ENCODE measurements at regions not wholly inside any gene's neighbourhood (a gene's known extent, or its start where the extent isn't known, plus 50 kb on each side); places are given as distances from the start of the nearest gene placed in this dataset.
"Not testable (repeated sequence)": the region's sequence is repeated elsewhere in the genome, so short reads cannot be mapped to it uniquely, and the experiment has no call there.

DNA sequence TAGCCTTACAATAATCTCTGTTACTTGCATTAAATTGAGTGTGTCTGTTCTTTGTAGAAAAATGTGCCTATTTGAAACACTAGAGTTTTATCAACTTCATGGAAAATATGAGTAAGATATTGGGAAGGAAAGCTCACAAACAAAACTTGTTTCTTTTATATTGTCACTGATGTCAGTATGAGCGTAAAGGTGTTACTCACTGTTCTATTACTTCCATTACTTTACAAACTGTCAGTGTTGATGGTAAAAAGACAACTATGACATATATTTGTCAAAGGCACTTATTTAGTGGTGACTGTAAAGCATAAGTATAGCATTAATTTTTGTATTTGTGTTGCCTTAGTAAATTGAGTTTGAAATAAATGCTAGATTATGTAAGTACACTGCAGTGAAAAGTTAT is 193.7 kb upstream of the FLRT2 start:
- no peak for DNase-seq

DNA sequence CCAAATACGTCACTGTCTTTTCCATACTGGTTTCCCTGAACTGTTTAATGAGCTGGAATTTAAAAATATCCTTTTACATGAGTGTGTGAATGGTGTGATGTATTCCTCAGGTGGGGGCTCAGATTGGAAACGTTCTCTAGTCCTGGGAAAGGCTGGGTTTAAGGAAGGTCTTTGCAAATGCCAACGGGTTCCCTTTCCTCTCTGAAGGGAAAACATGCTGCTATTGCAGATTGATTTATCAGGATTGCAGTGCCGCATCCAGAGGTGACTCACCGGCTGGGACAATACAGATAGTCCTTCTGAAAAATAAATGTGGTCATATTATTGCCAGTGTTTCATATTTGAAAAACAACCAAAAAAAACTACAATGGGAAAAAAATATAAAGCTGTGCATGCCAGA is 193.1 kb upstream of the FLRT2 start:
- DNase-seq, result no peak

DNA sequence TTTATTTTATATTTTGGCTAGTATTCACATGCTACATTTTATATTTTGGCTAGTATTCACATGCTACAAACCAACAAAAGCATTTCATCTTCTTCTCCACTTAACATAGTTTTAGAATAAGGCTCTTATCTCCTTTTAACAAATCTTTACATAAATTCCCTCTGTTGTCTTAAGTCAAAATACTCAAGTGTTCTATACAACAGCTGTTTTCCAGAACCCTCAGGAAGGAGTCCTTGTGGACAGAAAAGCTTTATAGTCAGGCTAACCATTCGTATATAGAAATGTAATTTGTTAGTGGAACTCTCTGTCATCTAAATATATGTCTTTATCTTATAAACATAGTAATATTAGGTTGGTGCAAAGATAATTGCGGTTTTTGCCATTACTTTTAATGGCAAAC is 191.0 kb upstream of the FLRT2 start:
- DNase-seq, result no peak

DNA sequence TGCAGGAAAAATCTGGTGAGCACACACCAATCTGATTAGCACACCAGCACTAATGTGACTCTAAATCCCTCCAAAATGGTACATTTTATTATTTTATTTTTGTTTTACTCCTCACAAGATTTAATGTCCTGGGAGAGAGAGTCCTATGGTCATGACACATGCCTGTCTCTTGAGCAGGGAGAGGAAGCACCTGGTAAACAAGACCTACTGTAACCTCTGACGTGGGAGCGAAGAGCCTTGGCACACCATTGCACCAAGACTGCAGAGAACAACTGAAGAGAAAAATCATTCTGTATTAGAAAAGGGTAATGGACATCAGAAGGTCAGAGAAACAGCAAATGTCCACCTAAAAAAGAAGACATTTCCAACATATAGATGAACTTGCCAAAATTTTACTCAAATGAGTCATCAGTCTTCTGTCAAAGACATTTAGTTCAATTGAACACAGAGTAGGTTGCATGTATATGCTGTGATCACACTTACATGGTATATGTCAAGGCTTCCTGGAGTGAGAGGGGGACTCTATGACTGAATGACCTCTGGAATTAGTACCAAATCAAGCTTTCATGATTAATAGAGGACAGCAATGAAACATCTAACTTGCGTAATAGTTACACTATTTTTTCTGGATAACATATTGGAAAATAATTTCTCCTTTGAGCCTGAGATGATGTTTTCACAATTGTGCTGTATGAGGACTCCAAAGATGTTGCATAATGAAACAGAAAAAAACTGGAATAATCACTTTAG is 186.9 kb upstream of the FLRT2 start:
- no peak for DNase-seq

DNA sequence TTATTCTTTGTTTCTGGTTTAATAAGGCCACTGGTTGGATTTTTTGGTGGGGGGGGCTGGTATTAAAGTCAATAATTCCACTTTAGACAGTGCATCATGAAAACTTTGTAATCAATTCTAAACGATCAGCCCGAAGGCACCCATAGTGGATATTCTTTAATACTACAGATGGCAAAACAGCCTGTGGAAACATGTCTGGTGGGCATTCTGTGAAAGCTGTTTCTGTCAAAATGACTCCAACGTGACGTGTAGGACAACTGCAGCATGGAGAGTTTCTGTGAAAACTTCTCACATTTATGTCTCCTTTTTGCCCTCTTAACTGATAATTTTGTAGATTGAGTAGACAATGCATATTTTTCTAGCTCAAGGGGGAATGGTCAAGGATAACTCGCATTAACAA is 185.8 kb upstream of the FLRT2 start:
- DNase-seq, result no peak

DNA sequence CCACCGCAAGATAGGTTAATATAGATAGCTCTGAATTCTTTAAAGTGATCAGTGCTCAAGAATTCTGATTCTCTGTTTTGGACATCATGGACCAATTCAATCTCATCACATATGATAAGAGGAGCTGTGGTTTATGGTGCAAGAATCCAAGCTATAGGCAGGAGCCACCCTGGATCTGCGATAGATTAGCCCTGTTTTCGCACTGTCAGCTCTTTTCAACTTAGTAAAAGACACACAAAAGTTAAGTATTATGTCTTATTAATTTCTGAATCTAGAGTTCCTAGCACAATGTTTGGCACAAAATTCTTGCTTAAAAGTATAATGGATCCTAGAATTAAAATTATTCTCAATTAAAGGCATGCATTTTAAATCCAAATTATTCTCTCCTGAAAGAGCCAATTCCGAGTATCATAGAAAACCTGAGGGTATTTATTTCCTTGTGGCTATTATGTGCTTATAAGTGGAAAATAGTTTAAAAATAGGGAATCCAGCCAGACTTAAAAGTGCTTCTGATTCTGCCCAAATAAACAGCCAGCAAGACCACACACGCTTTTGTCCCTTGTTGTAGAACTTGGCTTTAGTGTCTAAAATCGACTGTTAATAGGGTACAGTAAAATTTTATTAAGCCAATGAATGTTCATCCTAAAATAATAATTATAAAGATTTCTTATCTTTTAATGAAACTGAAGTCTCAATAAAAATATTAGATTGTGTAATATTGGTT is 184.9 kb upstream of the FLRT2 start:
- no peak for DNase-seq

DNA sequence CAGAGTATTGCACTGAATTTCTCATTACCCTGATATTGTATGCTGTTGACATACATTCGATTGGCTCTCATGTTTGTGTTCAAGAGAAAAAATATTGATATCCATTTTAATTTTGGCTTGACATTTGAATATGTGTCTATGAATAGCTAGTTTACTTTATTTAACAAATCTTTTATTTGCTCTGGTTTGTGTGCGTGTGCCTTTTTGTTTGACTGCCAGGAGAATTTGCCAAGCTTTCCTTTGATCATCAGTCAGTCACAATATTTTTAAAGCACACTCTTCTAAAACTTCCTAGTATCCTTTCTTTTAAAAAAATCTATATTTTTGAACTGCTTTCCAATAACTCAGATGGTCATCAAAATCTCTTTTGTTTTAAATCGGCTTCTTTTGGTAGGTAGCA is 179.3 kb upstream of the FLRT2 start:
- DNase-seq, result no peak

DNA sequence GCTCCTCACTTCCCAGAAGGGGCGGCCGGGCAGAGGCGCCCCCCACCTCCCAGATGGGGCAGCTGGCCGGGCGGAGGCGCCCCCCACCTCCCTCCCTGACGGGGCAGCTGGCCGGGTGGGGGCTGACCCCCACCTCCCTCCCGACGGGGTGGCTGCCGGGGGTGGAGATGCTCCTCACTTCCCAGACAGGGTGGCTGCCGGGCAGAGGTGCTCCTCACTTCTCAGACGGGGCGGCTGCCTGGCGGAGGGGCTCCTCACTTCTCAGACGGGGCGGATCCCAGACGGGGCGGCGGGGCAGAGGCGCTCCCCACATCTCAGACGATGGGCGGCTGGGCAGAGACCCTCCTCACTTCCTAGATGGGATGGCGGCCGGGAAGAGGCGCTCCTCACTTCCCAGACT is 177.4 kb upstream of the FLRT2 start:
- DNase-seq, result not testable (repeated sequence)

DNA sequence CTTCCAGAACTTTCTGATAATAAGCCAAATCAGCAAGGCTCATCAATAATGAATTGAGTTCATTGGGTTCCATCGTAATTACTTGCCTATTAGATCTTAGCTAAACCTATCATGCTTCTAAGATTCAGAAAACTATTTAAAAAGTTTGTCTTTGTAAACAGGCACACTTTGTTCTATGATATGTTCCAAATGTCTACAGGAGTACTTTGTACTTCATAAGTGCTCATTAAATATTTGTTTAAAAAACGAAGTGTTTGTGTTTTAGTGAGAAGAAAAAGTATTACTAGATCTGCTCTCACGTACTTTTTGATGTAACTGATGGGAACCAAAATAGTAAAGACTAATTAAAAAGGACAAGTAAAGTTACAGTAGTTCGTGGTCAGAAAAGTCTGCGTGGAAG is 172.8 kb upstream of the FLRT2 start:
- no peak for DNase-seq

DNA sequence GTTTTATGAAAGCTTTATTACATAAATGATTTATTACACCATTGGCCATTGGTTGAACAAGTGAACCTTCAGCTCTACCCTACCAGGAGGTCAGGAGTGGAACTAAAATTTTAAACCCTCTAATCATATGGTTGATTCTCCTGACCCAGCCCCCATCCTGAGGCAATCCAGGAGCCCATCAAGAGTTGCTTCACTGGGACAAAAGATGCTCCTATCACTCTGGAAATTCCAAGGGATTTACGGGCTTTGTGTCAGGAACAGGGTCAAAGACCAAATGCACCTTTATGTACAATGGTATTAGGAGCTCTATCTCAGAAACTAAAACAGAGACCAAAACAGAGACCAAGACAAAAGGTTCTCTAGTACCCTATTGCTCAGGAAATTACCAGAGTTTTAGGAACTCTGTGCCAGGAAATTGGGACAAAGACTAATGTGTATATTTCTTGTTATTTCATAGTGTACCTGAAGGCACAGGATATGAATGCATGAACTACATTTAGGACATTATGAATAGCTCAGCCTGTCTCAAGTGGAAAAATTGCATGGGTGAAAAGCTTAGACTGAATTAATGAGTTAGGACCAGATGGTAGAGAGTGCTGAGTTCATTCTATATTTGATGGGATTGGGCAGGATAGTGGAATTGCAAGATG is 171.7 kb upstream of the FLRT2 start:
- no peak for DNase-seq

DNA sequence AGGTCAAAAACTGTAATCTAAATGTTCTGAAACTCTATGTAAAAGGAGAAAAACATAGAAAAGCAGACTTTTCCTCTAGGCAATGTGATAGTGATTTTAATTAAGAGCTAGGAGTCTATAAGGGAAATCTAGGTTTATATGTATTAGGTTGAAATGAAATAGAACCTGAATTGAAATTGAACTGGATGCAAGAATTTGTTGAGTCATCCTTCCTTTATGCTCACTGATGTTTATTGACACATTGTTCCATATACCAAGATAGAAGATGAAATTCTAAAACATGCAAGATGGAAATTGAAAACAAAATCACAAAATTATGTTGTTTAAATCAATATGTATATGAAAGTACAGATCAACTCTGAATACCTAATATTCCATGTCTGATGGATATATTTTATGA is 170.4 kb upstream of the FLRT2 start:
- DNase-seq, result no peak

DNA sequence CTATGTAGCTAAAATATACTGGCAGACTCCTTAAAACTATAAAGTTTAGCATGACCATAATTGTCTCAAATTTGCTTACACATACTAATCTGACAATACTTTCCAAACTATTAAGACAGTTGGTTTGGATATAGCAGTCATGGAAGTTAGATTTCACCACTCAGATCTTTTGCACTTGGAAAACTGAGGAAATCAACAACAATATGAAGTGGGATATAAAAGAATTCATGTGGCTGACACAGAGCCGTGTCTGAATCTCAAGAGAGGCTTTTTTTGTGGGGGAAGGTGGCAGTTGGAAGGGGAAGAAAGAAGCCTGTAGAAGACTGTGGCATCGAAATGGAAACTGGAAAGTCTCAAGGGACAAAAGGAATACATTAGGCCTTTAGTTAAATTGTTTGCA is 166.6 kb upstream of the FLRT2 start:
- DNase-seq, result no peak

DNA sequence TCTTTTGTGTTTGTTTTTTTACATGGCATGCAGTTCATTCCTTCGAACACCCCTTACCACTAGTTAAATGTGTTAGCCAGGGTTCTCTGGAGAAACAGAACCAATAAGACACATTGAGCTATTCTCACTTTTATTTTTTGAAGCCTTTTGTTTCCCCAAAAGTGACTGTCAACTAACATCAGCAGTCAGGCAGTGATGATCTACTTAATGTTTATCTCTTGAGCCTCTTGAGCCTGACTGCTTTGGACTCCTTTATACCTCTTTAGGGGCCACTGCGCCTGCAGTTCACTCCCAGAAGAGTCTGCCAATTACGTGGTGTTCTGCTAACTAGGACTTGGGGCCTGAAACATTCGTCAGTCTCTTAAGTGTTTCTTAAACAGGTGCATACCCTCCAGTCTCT is 163.7 kb upstream of the FLRT2 start:
- no peak for DNase-seq

DNA sequence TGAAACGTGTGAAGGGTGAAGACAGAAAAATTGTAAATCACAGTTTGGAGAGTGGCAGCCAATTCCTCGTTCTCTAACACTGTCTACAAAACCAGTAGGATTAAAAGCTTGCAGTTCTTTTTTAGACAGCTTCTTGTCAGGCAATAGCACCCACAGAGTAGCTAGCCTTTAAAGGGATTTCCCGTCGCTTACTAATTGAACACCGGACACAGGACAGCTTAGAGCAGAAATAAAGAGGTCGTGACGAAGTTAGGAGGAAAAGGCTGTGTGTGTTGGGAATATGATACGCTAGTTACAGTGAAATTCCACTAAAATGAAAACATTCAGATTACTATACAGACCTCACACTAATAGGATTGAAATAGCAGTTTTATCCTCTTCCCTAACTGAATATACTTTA is 149.1 kb upstream of the FLRT2 start:
- no peak for DNase-seq

DNA sequence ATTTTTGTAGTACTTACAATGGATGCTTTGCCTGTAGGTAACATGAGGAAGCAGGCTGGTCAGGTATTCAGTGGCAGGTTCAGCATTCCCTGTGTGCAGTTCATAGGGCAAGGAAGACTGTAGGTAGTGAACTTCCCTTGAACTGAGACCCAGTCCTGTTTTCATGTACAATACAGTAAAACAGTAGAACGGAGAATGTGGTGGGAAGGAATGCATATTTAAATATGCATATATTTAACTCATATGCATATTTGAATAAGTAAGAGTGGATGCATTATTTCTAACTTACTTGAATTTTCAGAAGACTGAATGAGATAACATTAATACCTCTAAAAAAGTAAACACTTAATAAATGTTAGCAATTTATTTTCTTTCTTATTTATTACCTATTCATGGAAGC is 147.6 kb upstream of the FLRT2 start:
- DNase-seq, result no peak

DNA sequence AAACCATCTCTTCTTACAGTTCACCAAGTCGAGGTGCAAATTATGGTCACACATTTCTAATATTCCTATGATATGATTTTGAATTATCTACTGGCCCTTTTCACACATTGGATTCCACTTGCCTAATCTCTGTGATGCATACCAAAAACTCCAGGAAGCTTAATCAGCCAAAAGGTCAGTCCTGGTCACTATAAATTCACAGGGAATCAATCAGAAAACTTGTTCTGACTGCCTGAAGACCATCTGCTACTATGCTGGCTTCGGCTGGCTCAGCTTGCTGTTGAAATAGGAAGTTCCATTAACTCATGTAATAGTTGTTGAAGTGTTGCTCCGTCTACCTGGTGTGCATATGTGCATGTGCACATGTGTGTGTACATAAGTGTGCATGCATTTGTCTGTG is 142.8 kb upstream of the FLRT2 start:
- DNase-seq, result no peak

DNA sequence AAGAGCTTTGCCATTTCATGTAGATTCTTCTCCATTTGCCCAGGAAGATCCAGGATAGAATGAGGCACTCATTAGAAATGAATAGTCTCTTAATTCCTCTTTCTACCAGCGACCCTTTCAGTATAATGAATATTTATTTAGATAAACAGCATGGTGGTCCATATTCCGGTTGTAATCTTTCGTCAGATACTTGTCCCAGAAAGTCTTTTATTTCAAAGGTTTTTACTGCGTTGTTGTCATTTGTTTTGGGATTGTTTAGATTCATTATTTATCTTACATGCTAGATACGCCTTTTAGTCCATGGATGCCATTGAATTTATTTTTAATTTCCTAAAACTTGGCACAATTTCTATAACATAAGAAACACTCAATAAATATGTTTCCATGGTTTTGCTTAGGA is 139.7 kb upstream of the FLRT2 start:
- DNase-seq, result no peak

DNA sequence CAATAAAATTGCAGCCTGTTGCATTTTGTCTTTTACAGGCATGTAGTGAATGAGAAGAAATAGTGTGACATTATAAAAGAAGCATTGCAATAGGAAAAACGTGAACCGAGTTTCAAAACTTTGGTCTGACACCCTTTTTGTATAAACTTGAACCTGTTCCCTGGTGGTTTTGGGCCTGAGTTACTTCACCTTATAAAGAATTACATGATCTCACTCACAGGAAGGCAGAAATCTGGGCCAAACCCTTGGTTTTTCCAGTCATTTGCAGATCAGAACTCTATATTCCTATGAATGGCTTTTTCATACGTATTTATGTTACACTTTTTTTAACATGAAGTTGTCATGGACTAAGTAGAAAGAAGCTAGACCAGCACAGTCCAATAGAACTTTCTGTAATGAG is 138.5 kb upstream of the FLRT2 start:
- no peak for DNase-seq

DNA sequence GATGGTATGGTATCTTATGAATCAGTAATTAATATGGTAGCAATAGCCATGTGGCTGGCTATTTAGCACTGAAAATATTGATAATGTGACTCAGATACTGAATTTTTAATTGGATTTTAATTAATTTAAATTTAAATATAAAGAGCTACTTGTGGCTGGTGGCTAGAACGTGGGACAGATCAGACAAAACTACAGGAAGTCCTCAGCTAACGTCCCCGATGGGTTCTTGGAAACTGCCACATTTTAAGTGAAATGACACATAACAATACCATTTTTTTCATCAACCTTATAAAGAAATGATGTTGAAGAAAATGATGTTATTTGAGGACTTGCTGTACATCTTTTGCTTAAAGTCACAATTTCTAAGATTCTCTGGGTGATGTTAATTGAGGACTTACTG is 138.1 kb upstream of the FLRT2 start:
- DNase-seq, result no peak

DNA sequence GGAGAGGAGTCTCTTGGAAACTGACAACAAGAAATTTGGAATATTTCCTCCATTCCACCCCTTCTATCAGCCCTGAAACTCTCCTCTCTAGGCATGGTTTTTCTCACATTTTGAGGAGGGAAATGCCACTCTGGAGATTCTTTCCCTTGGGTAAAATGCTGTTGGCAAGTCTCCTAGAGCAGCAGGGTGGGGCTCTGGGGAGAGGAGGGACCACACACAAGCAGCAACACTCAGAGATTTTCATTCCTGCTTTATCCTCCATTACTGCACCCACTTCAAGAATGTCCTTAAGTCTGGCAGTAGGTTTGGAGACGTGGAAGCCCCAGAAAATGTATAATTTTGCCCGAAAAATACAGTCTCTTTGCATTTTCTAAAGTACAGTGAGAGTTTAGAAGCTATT is 130.8 kb upstream of the FLRT2 start:
- DNase-seq, result no peak

DNA sequence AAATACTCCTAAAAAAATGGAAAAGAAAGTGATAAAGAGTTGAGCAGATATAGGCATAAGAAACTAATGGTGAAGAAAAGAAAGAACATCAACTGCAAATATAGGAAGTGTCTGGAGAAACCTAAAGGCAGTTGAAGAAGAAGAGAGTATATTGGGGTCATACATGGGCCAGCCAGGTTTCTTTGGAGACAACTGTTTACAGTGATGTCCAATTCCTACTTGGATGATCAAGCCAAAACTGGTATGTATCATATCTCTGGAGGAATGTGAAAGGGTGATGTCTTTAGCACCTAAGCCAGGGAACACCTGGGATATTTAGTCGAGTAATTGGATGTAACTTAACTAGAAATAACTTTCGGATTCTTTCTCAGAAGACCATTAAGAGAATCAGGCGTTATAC is 129.3 kb upstream of the FLRT2 start:
- no peak for DNase-seq

DNA sequence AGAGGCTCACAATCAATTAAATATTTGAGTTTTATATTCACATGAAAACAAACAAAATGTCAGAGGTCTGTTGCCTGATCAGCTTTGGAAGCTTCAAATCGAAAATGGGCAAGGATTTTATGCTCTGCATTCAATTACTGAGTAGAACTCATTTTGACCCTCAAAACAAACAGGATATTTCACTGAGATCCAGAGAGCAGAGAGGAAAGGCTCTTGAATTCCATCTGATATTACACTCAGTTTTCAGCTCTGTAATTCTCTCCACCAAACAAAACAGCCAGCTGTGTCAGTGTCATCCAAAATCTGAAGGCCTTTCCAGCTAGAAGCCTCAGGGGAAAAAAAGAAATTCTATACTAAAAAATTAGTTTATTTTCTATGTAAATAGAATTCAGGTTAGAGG is 128.6 kb upstream of the FLRT2 start:
- no peak for DNase-seq

DNA sequence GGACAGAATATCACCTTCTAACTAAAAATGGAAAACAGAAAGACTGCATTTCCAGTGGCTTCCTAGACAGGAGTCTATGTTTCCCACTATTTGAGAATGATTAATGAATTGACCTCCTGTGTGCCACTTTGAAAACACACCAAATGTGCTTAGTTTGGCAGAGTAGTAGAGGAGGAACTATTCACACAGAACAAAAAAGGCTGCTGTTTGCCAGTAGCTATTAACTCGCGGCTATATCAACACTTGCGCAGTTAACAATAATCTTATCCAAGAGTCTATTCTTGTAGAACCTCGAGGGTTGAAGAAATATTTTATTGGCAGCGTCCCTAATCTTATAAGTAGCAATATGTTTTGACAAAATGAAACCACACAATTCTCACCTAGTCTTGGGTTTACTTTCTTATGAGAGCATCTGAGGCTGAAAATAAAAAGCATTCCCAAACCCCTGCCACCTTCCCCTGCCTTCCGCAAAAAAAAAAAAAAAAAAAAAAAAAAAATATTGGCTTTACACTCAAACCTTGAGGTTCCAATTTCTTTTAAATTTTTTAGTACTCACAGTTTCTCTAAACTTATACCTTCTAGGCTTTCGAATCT is 127.3 kb upstream of the FLRT2 start:
- no peak for DNase-seq
